SK-N-DZ (cell line): ENCODE measurements at regions not wholly inside any gene's neighbourhood (a gene's known extent, or its start where the extent isn't known, plus 50 kb on each side); places are given as distances from the start of the nearest gene placed in this dataset.

Source experiments
- DNase-seq: peaks from one replicate; pipeline ENCODE4 v3.0.0-alpha.2; 2015; ENCODE audit warnings: low spot score

- DNase-seq = no peak
These were observed 292.7 kb downstream of the ZNF516 start for GRCh38 chr18:76202322-76202721.

GRCh38 chr18:76195601-76196000 lies 299.4 kb downstream of the ZNF516 start:
- no peak for DNase-seq

- DNase-seq = no peak
These were observed 306.9 kb downstream of the ZNF516 start for GRCh38 chr18:76188097-76188496.

DNA sequence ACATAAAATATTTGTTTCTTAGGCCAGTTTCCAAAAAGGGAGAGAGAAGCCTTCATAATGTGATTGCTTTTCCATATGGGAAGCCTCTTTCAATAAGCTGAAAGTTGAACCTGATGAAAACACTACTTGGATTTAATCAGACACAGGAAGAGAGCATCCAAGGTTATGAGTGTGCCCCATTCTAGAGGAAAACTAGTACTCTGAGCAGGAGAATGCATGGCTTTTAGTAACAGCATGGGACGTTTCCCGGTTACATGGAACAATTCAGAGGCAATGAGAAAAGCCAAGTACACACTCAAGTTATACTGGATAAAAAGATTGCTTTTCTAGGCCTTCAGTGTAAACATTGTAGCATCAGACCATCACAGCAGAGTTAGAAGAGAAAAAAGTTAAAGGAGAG lies 315.8 kb downstream of the ZNF516 start:
- DNase-seq = no peak

DNA sequence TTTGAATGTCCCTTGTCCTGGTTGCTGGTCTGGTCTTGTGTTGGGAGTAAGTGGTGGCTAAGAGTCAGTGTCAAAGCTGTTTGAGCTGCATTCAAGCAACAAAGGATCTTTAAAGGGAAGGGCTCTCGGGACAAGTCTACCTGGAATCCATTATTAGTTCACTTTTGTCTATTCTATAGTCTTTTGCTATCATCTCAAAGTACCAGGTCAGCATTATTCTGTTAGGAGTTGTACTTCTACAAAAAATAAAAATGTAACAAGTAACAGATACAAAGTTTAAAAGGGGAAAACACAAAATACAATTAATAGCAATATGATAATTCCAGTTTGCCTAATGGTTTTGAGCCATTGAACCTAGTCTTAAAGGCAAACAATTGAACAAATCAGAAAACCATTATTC lies 317.9 kb downstream of the ZNF516 start:
- DNase-seq = no peak

- DNase-seq = no peak
These were observed 320.6 kb downstream of the ZNF516 start for GRCh38 chr18:76174451-76174850.

DNA sequence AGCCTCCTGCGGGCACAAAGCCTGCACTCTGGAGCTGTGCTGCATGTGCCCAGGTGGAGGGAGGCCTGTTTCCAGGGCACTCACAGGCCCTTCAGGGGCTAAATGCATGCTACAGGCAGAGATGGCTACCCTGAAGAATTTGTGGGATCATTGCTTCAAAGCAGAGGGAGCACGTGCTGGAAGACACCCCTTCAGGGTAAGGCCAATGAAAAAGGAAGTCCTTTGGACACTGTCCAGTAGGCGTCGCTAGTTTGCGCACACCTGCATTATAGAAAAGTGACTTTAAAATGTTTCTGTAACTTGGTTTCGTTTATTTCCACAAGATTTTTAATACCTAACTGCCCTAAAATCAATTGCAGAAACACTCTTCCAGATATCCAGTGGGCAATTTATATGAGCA lies 325.3 kb downstream of the ZNF516 start:
- DNase-seq = no peak

DNA sequence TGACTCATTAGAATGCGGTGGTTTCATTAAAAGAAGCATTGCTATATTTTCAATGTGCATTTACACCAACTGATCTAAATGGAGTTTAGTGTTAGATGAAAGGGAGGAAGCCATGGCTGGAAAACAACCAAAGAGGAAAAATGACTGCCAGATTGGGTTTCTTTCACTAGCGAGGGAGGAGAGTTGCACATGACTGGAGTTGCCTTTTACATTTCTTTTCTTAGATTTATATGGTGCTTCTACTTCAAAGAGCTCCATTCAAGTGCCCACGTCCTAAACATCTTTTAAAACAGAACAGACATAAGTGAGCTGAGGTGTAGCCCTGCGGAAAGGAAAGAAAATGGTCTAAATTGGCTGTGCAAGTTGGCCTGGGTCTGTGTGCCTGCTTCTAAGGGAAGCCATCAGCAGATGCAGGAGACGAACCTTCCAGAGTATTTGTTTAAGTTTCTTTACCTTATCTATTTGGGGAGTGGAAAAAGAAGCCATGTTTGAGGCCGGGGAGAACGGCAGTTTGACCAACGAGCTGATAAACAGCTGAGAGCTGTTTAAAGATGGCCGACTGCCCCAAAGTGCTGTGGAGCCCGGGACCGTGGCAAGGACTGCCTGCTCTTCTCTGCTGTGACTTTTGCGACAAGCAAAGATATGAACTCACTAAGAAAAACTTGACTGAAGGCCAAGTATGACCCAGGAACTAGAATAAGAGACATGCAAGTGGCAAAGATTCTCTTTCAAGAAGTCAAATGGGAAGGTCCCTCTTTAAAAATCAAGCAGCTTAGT lies 327.0 kb downstream of the ZNF516 start:
- no peak for DNase-seq

GRCh38 chr18:76167410-76167809 lies 327.6 kb downstream of the ZNF516 start:
- no peak for DNase-seq

- no peak for DNase-seq
These were observed 332.2 kb downstream of the ZNF516 start for GRCh38 chr18:76162886-76163285.

GRCh38 chr18:76161983-76162382 lies 333.1 kb downstream of the ZNF516 start:
- no peak for DNase-seq

DNA sequence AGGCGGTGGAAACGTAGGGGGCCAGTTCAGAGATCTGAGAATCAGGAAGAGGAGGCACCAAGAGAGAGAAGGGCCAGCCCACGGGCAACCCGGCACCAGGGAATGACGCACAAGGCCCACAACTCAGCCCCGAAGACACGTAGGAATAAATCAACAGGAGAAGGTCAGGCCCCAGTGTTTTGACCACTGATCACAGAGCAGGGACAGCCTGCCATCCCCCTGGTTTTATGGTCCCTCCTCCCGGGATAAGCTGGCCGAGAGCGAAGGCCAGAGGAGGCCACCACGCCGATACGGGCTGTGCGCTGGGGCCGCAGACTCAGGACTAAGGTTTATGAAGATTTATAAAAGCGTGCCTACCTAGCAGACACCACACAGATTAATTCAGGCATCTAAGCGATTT lies 341.4 kb downstream of the ZNF516 start:
- DNase-seq = no peak

DNA sequence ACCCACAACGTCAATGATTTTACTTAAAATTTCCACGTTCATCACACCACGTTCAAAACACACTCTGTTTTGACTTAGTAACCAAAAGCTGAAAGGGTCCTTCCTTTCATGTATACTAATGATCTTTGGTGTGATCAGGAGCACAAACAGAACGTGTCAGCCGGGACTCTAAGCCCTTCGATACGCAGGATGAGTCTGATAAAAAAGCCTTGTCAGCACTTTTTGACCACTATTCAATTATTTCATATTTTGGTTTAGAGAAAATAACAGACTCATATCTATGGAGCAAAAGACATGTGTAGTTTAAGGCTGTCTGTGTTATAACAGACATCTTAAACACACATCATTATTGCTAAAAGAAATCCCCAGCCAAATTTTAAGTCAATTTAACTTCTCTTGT lies 345.3 kb downstream of the ZNF516 start:
- no peak for DNase-seq

DNA sequence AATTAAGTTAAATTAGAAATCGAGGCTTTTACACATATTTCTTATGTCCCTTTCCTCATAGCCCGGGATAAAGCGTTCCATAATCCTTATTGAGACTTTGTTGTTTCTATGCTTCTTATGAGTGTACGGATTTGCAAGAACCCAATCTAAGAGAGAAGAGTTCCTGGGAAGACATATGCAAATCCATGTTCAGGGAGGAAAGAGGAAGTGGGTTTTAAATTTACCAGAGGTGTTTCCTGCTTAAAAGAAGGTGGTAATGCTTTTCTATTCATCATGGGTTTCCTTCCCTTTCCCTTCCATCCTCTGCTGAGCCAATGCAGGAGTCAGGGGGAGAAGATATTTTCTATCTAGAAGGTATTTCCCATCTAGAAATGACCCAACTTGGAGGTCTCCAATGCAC lies 345.8 kb downstream of the ZNF516 start:
- DNase-seq = no peak

DNA sequence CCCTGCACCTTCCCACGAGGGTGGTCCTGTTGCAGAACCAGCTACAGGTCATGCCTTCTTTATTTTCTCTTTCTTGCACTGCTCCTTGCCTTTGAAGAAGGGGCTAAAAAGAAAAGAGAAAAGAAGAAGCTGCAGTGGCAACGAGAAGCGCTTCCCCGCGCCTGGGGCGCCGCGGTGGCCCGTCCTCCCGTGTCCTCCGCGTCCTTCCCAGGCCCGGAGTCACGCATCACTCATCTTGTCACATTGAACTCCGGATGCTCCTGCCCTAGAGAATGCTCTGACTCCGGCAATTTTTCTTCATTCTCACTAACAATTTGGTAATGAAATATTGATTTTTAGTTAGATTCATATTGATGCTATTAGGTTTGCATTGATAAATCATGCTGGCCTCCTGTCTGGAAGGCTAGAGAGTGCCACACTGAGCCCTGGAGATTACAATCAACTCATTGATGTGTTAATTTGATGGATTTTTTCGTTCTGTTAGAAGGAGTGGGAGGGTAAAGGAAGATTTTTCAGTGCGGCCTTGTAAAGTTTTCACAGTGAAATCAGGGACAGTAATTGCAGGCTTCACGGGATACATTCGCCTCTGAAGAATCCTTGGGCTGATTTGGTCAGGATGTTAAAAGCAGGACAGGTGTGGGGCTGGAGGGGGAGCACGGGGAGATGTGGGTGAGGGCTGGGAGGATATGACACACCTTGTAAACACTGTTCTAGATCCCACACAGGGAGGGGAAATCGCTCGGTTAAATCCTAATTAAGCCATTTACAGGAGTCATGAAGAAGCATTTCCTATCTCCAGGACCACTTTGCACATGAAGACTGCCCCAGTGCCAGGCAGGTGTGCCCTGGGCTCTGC lies 349.3 kb downstream of the ZNF516 start:
- DNase-seq = no peak

GRCh38 chr18:76144844-76145243 lies 350.2 kb downstream of the ZNF516 start:
- no peak for DNase-seq

DNA sequence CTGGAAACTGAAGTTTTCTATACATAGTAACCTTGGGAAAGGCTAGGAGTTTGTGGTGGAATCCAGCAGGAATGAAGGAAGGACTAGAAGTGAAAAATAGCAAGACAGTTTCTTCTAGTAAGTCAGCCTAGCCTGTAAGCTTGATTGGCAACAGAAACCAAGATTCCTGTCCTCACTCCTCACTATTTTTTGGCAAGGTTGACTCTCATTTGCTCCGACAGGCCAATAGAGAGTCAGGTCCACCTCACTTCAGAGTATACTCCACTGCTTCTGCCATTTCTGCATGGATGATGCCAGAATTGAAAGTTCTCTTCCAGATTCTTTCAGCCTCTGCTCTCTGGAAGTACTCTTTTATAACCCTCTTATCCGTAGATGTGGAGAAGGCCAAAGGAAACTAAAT lies 352.4 kb downstream of the ZNF516 start:
- DNase-seq = no peak

DNA sequence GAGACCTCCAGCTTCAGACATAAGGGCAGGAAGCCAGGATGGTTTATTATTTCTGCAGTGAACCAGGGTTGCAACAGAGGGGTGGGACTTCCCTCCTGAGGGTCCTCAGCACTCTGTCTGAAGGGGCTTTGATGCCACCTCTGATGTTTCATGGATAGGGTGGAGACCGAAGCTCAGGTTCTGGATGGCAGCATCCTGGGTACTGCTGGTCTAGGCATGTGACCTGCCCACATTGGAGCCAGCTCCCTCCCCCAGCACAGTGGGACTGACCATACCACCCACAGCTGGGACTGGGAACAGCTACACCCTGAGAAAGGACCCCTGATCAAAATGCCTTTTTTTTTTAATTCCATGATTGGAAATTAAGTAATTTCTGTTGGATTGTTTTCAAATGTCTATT lies 355.2 kb downstream of the ZNF516 start:
- no peak for DNase-seq

GRCh38 chr18:76137216-76137615 lies 357.8 kb downstream of the ZNF516 start:
- DNase-seq = no peak

DNA sequence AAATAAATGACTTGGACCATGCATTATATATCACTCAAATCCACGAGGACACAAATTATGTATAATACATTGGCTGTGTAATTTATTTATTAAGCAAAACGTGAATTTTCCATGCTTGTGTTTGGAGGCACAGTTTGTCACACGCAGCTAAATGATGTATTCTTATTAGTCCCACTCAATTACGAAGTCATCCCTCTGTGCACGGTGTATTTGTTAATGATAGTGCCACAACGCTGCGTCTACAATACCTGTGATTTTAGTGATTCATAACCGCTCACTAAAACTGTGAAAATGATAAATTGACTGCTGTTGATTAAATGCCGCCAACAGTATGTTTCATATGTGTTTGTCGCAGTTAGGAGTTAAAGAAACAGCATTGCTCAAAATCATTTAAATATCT lies 358.3 kb downstream of the ZNF516 start:
- DNase-seq = no peak

- DNase-seq = no peak
These were observed 360.4 kb downstream of the ZNF516 start for GRCh38 chr18:76134628-76135027.

DNA sequence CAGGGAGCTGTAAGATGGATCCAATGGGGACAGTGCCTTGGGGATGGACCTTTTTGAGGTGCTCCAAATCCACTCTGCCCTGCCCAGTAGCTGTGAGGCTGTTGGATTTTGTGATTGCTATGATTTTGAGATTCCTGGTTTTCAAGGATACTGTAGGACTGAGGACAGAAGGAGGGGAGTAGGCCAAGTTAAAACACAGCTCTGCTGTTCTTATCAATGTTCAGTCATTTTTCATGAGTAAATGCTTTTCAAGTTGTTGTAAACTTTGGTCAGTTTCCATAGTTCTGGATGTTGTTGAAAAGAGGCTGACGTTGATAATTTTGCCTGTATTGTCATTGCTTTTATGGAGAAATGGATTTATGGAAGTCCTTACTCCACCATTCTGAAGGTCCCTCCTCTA lies 361.2 kb downstream of the ZNF516 start:
- no peak for DNase-seq

DNA sequence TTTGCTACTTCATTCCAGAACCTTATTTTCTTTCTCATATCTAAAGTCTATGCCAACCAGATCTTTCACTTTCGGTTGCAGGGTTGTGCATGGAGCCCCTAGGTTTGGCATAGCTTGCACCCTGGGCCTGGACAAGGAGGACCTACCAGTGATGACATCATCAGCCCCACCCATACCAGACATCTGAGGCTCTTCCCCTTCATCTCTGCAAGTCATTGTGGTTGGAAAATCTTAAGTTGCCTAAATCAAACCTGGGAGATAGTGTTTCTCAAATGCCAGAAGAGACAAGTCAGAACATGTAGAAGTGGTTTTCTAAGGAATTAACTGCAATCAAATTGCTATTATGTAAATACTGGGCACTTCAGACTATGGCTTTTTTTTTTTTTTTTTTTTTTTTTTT lies 363.3 kb downstream of the ZNF516 start:
- no peak for DNase-seq
